ENCODE measurements at regions not wholly inside any gene's neighbourhood (a gene's known extent, or its start where the extent isn't known, plus 50 kb on each side); places are given as distances from the start of the nearest gene placed in this dataset.

GRCh38 chr2:11988691-11989353, 242.4 kb downstream of the LPIN1 start:
- intact Hi-C loops (cut with DNase I; ENCODE audit: low total_unique reads) = no loop called here
- DNase-seq = no peak
- H3K27ac ChIP-seq = no peak overlapping the region
- H3K4me1 ChIP-seq = no peaks in the 10 kb centered on the region
- H3K27me3 ChIP-seq = peaks cover 0 to 6% of the 10 kb centered on the region in 2 donors
- H3K4me3 ChIP-seq = no peak overlapping the region
- no peak for TF ChIP-seq CTCF (IDR thresholded peaks at IDR 0.05)
- H3K9me3 ChIP-seq = no peaks in the 10 kb centered on the region
- H3K36me3 ChIP-seq = no peaks in the 10 kb centered on the region

GRCh38 chr2:11989354-11989703, 242.9 kb downstream of the LPIN1 start:
- H3K36me3 ChIP-seq = no peaks in the 10 kb centered on the region
- H3K27me3 ChIP-seq = peaks cover 0 to 4% of the 10 kb centered on the region in 2 donors
- TF ChIP-seq CTCF (IDR thresholded peaks at IDR 0.05) = no peak
- no peaks in the 10 kb centered on the region for H3K4me1 ChIP-seq
- H3K9me3 ChIP-seq = no peaks in the 10 kb centered on the region
- H3K27ac ChIP-seq = no peak overlapping the region
- H3K4me3 ChIP-seq = no peak overlapping the region
- DNase-seq = no peak
- intact Hi-C loops (cut with DNase I; ENCODE audit: low total_unique reads) = no loop called here

- intact Hi-C loops (cut with DNase I; ENCODE audit: low total_unique reads) = no loop called here
- no peaks in the 10 kb centered on the region for H3K27me3 ChIP-seq
- peaks cover 0 to 4% (median 0%) of the 10 kb centered on the region in 3 donors for H3K9me3 ChIP-seq
- no peaks in the 10 kb centered on the region for H3K4me1 ChIP-seq
- no peak for DNase-seq
- H3K4me3 ChIP-seq = no peak overlapping the region
- H3K27ac ChIP-seq = no peak overlapping the region
- no peak for TF ChIP-seq CTCF (IDR thresholded peaks at IDR 0.05)
- H3K36me3 ChIP-seq = no peaks in the 10 kb centered on the region
These were observed 244.1 kb downstream of the LPIN1 start for GRCh38 chr2:11990576-11990975.

GRCh38 chr2:11993749-11994148, 247.3 kb downstream of the LPIN1 start:
- intact Hi-C loops (cut with DNase I; ENCODE audit: low total_unique reads) = no loop called here
- no peak overlapping the region for H3K4me3 ChIP-seq
- no peaks in the 10 kb centered on the region for H3K4me1 ChIP-seq
- no peak for DNase-seq
- H3K27ac ChIP-seq = no peak overlapping the region
- peaks cover 0 to 4% (median 0%) of the 10 kb centered on the region in 3 donors for H3K9me3 ChIP-seq
- no peak for TF ChIP-seq CTCF (IDR thresholded peaks at IDR 0.05)
- H3K27me3 ChIP-seq = no peaks in the 10 kb centered on the region
- no peaks in the 10 kb centered on the region for H3K36me3 ChIP-seq

GRCh38 chr2:11995456-11995855, 249.0 kb downstream of the LPIN1 start:
- Histone ChIP-seq H3K4me1 (no peaks in the 10 kb centered on the region), H3K27ac (no peak overlapping the region), H3K27me3 (no peaks in the 10 kb centered on the region), H3K4me3 (no peak overlapping the region), H3K9me3 (peaks cover 0 to 4% (median 0%) of the 10 kb centered on the region in 3 donors), H3K36me3 (no peaks in the 10 kb centered on the region)
- intact Hi-C loops (cut with DNase I; ENCODE audit: low total_unique reads) = no loop called here
- no peak for DNase-seq
- TF ChIP-seq CTCF (IDR thresholded peaks at IDR 0.05) = no peak

GRCh38 chr2:11996618-11997017, 250.2 kb downstream of the LPIN1 start:
- Histone ChIP-seq H3K4me1 (no peaks in the 10 kb centered on the region), H3K4me3 (no peak overlapping the region), H3K27ac (no peak overlapping the region), H3K36me3 (no peaks in the 10 kb centered on the region), H3K9me3 (peaks cover 0 to 4% (median 0%) of the 10 kb centered on the region in 3 donors), H3K27me3 (no peaks in the 10 kb centered on the region)
- intact Hi-C loops (cut with DNase I; ENCODE audit: low total_unique reads) = no loop called here
- DNase-seq = no peak
- no peak for TF ChIP-seq CTCF (IDR thresholded peaks at IDR 0.05)

Data from tibial artery (tissue), 4 donors.